Testis (tissue), 2 donors: ENCODE measurements at regions not wholly inside any gene's neighbourhood (a gene's known extent, or its start where the extent isn't known, plus 50 kb on each side); places are given as distances from the start of the nearest gene placed in this dataset.

ENCODE experiments used
- DNase-seq: peaks from one replicate; pipeline ENCODE4 v3.0.0-alpha.2; 2019
- H3K27ac ChIP-seq, 2 donors: fragments of 200-600 bp; sonication (generic); one replicate each; pipeline ENCODE4 v1.5.1; 2019
- H3K27me3 ChIP-seq: fragments of 200-600 bp; sonication (generic); one replicate; pipeline ENCODE4 v1.5.1; 2019
- H3K36me3 ChIP-seq: fragments of 200-600 bp; sonication (generic); one replicate; pipeline ENCODE4 v1.5.1; 2017; ENCODE audit warnings: low read depth; ENCODE audit errors: missing control alignments
- H3K4me1 ChIP-seq: fragments of 200-600 bp; sonication (generic); one replicate; pipeline ENCODE4 v1.5.1; 2019
- H3K4me3 ChIP-seq, 2 donors: fragments of 200-600 bp; sonication (generic); one replicate each; pipeline ENCODE4 v1.5.1; 2017 to 2019
- H3K9me3 ChIP-seq: fragments of 200-600 bp; sonication (generic); one replicate; pipeline ENCODE4 v1.5.1; 2017
- CTCF ChIP-seq, 3 experiments: fragments of 450-650 bp in 2 of 3; fragments of 200-600 bp in 1 of 3; sonication (generic) in 1 of 3; IDR thresholded peaks; one replicate each; pipeline ENCODE4 v1.5.1; 2016 to 2019; ENCODE audit warnings: antibody characterized with exemption in 3 of 3, mild to moderate bottlenecking in 2 of 3, moderate library complexity in 1 of 3
- POLR2A ChIP-seq: fragments of 450-650 bp; IDR thresholded peaks from one replicate; pipeline ENCODE4 v1.6.1; 2017; ENCODE audit warnings: antibody characterized with exemption, mild to moderate bottlenecking, moderate library complexity
- WGBS, 2 donors: methylation state at CpG; one replicate each; pipeline ENCODE4 v1.1.5; 2018; 5-methylcytosine and 5-hydroxymethylcytosine counted together
- intact Hi-C: fragments of 100-400 bp; cut with DNase I; formaldehyde crosslinking; loops from one replicate; pipeline ENCODE4 v1.15.1; 2023; ENCODE audit warnings: low total_unique reads

GRCh38 chr21:16569679-16570078 is 839.9 kb downstream of the USP25 start:
- Histone ChIP-seq H3K4me3 (no peak overlapping the region), H3K9me3 (no peaks in the 10 kb centered on the region), H3K4me1 (no peaks in the 10 kb centered on the region), H3K36me3 (no peaks in the 10 kb centered on the region), H3K27ac (no peak overlapping the region), H3K27me3 (no peaks in the 10 kb centered on the region)
- no peak for DNase-seq
- intact Hi-C loops = no loop called here
- TF ChIP-seq POLR2A (no peak), CTCF (IDR thresholded peaks at IDR 0.05) (no peak)
- 70 to 78% methylated on average over 1 of the region's 1 CpG for WGBS, 2 donors

GRCh38 chr21:16570171-16570570 is 840.4 kb downstream of the USP25 start:
- 60 to 74% methylated on average over 4 of the region's 4 CpGs for WGBS, 2 donors
- Histone ChIP-seq H3K27ac (no peak overlapping the region), H3K4me3 (no peak overlapping the region), H3K27me3 (no peaks in the 10 kb centered on the region), H3K36me3 (no peaks in the 10 kb centered on the region), H3K9me3 (no peaks in the 10 kb centered on the region), H3K4me1 (no peaks in the 10 kb centered on the region)
- no peak for TF ChIP-seq POLR2A
- no peak for TF ChIP-seq CTCF (IDR thresholded peaks at IDR 0.05)
- no peak for DNase-seq
- intact Hi-C loops = no loop called here

- TF ChIP-seq CTCF (IDR thresholded peaks at IDR 0.05) = no peak
Observed at GRCh38 chr21:16570856-16571255, 841.1 kb downstream of the USP25 start.

GRCh38 chr21:16571594-16571993 is 841.8 kb downstream of the USP25 start:
- Histone ChIP-seq H3K4me3 (no peak overlapping the region), H3K9me3 (no peaks in the 10 kb centered on the region), H3K36me3 (no peaks in the 10 kb centered on the region), H3K27me3 (no peaks in the 10 kb centered on the region), H3K4me1 (no peaks in the 10 kb centered on the region), H3K27ac (no peak overlapping the region)
- no peak for DNase-seq
- TF ChIP-seq CTCF (IDR thresholded peaks at IDR 0.05) (no peak), POLR2A (no peak)
- 82 to 89% methylated on average over 3 of the region's 3 CpGs for WGBS, 2 donors
- intact Hi-C loops = no loop called here

More at GRCh38 chr21:16570856-16571255, 841.1 kb downstream of the USP25 start:
- intact Hi-C loops = no loop called here
- WGBS, 2 donors = 93 to 95% methylated on average over 3 of the region's 3 CpGs
- no peak overlapping the region for H3K4me3 ChIP-seq
- H3K36me3 ChIP-seq = no peaks in the 10 kb centered on the region
- no peak overlapping the region for H3K27ac ChIP-seq
- H3K27me3 ChIP-seq = no peaks in the 10 kb centered on the region
- no peak for DNase-seq
- H3K4me1 ChIP-seq = no peaks in the 10 kb centered on the region
- no peaks in the 10 kb centered on the region for H3K9me3 ChIP-seq

GRCh38 chr21:16572032-16572431 is 842.2 kb downstream of the USP25 start:
- intact Hi-C loops = no loop called here
- no peak overlapping the region for H3K27ac ChIP-seq
- no peaks in the 10 kb centered on the region for H3K27me3 ChIP-seq
- H3K4me3 ChIP-seq = no peak overlapping the region
- H3K4me1 ChIP-seq = no peaks in the 10 kb centered on the region
- no peaks in the 10 kb centered on the region for H3K9me3 ChIP-seq
- 89 to 93% methylated on average over 1 of the region's 1 CpG for WGBS, 2 donors
- TF ChIP-seq POLR2A (no peak), CTCF (IDR thresholded peaks at IDR 0.05) (no peak)
- no peaks in the 10 kb centered on the region for H3K36me3 ChIP-seq
- no peak for DNase-seq
